HT1080 (cell line): ENCODE measurements at regions not wholly inside any gene's neighbourhood (a gene's known extent, or its start where the extent isn't known, plus 50 kb on each side); places are given as distances from the start of the nearest gene placed in this dataset.

Experiments
- DNase-seq: peaks from one replicate; pipeline ENCODE4 v3.0.0-alpha.2; 2015; ENCODE audit warnings: low read depth

DNA sequence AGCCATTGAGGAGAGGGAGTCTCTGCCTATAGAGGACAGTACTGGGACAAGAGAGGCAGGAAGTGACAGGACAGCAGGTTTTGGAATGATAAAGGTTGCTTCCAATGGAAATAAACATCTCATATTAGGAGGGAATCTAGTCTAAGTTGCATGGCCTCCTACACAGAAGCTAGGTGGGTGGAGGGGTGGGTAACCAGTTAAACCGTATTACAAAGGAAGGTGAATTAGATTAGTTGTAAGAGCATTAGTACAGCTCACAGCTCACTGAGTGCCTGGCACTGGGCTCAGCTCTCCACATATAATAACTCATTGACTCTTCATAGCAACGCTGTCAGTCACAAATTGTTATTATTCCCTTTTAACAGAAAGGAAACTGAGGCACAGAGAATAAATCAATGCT, 468.1 kb downstream of the PTPRU start:
- no peak for DNase-seq

- DNase-seq = peak; percentile 57
Observed at GRCh38 chr1:29703596-29704370, 467.5 kb downstream of the PTPRU start.

DNA sequence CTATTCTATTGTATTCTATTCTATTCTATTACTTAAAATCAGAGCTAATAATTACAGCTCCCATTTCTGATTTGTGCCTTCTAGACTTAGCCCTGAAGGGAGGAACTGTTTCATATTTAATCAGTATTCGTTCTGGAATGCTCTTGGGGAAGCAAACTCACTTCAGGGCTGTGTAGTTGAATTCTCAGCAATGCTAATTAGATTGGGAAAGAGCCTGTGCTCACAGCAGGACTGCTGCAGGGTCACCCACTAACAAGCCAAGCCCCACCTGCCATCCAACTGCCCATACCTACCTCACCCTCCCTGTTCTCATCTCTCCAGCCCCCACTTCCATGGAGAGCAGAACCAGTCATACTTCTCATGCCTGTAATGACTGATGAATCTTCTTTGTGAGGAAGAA, 464.2 kb downstream of the PTPRU start:
- DNase-seq = no peak

DNA sequence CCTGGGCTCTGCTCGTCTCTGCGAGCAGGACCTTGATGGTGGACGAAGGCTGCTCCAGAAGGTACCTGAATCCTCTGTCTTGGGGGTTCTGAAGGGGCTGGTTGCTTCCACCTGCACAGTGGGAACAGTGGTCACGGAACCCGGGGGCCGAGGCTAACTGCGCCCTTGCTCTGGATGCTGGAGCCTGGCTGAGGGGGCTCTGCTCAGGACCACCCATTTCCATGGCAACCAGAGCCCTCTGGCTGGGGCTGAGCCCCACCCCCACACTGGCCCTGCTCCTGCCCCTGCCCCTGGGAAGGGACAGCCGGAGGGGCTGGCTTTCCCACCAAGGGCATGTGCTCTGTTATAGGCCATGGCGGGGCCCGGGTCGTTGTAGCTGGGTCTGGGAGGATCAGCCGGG, 462.3 kb downstream of the PTPRU start:
- no peak for DNase-seq

GRCh38 chr1:29698033-29698432, 461.7 kb downstream of the PTPRU start:
- DNase-seq = peak; percentile 75

DNA sequence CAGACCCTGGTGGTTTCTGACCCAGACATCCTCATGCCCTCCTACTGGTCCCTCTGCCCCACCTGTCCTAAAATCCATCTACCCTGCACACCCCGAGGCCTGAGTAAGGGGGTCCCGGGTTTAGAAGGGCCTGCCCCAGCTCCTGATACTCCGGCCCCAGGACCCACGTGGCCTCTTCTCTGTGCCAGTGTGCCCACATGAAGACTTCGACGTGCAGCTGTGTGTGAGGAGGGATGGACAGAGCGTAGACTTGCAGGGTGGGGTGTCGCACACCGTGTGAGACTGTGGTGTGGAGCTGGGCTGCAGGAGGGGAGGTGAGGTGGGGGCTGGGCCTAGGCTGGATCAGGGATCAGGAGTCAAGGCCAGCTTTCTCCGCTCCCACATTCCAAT, 461.1 kb downstream of the PTPRU start:
- no peak for DNase-seq

- no peak for DNase-seq
Observed at GRCh38 chr1:29696656-29697390, 460.5 kb downstream of the PTPRU start.

DNA sequence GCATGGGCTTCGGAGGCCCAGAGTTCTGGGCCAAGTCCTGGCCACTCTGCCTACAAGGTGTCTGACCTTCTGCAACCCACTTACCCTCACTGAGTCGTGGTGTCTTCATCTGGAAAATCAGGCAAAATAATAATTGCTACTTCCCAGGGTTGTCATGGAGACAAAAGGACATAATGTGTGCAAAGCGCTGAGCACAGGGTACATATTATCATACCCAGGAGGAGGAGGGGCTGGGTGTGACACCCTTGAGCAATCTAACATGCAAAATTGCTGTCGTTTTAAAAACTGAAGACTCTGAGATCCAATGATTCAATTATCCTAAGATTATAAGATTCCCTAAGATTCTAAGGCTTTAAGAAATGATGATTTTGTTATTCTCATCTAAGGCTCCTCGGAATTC, 459.5 kb downstream of the PTPRU start:
- DNase-seq = no peak

GRCh38 chr1:29695036-29695435, 458.7 kb downstream of the PTPRU start:
- no peak for DNase-seq

- DNase-seq = no peak
Observed at GRCh38 chr1:29691499-29691898, 455.2 kb downstream of the PTPRU start.

GRCh38 chr1:29690156-29690555, 453.8 kb downstream of the PTPRU start:
- DNase-seq = no peak

DNA sequence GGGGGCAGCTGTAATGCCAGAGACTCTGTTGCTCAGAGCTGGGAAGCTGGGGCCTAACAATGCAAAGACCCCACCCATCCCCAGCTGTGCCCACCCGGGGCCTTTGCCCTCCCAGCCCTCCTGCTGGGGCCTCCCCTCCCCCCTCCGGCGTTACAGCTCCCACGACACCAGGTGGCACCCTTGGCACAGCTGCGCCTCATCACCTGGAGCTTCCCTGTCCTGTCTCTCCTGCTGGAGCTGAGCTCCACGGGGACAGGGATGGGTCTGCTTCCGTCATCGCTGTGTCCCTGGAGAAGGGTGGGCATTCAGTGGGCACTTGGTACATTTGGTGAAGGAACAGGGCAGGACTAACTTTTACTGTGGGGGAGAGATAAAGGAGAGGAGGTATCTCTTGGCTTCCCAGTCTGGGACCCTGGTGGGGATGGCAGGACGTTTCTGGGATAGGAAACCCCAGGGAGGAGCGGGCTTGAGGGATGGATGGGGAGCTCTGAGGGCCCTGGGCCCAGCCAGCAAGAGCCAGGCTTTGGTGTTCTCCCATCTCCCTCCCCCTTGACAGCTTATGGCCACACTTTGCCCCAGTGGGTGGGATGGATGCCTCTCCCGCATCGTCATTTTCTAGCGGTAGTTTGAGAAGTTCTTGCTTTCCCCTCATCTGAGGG, 453.2 kb downstream of the PTPRU start:
- DNase-seq = no peak

GRCh38 chr1:29688471-29689365, 452.4 kb downstream of the PTPRU start:
- peak; percentile 98 for DNase-seq

DNA sequence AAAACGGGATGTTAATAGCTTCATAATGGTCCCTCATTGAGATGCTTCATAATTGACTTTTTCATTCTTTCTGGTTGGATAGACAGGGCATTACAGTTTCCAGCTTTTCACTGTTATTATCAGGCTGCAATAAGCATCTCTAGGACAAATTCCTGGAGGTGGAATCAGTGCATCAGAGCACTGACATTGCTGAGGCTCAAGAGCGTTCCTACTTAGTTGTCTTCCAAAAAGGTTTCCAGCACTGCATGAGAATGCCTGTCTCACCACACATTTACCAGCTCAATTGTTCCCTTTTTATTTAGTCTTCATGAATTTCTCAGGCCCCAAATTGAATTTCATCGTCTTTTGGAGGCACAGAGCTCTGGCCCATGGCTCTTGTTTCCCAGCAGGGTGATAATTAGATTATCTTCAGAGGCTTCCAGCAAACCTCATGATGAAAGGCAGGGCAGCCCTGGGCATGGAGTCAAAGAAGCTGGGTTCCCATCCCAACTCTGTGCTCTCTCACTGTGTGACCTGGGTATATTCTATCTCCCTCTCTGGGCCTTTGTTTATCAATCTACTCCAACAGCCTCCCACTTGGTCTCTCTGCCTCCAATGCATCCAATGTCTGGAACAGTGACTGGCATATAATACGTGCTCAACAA, 451.4 kb downstream of the PTPRU start:
- no peak for DNase-seq

DNA sequence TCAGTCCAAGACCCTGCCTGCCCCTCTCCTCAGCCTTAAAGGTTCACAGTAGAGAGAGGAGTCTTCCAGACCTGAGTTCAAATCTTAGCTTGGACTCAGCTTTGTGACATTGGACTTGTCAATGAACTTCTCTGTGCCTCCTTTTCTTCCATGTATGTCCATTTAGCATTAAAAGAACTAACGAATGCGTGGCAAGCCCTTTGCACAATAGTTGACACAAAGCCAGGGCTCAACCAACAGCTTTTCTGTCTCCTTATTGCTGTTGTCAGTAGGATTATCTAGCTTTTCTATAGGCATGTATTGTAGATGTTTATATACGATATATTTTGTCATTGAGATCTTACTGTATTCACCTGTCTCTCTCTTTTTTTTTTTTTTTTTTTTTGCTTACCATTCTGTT, 450.8 kb downstream of the PTPRU start:
- DNase-seq = no peak

DNA sequence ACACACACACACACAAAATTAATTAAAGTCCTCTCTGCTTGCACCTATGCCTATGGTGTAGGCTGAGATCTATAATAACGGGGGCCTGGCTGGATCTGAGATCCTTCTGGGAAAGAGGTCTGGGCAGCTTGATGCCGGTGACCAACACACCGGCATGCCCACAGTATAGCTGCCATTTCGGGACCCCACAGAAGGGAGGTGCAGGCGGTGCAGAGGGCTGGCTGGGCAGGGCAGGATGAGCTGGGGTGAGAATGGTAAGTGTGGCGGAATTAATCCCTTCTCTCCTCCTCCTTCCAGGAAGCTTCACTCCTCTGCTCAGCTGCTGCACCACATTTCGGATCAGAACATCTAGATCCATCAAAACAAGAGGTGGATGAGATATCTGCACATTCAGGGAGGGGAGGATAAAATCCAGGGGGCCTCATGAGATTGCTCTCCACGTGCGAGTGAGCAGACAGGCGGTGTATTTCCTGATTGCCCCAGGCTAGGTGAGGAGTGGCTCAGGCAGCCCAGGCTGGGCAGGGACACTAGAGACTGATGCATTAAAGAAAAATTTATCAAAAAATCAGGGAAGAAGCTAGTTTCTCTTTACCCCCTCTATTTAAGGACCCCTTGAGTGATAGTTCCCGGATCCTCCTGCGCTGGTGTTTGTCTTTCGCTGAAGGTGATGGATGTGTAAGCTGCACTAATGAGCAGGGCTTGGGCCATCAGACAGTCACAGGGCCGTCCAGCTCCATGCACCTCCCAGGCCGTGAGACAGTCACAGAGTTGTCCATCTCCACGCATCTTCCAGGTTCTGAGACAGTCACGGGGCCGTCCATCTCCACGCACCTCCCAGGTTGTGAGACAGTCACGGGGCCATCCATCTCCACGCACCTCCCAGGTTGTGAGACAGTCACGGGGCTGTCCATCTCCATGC, 449.9 kb downstream of the PTPRU start:
- no peak for DNase-seq

DNA sequence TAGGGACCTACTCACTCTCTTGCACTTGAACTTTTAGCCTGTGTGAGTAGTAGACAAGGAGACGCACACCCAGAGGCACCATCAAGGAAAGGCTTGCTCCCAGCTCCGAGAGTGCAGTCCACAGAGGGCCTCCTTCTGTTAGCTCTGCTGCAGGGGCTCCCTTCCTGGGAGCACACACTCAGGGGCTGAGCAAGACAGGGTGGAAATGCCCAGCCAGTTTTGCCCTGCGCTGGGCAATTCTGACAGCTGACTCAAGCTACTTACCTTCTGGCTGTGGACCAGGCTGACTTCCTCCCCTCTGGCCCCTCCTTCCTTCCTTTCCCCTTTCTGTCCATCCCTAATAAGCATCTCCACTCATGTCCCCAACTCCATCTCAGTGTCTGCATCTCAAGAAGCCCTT, 449.1 kb downstream of the PTPRU start:
- no peak for DNase-seq

DNA sequence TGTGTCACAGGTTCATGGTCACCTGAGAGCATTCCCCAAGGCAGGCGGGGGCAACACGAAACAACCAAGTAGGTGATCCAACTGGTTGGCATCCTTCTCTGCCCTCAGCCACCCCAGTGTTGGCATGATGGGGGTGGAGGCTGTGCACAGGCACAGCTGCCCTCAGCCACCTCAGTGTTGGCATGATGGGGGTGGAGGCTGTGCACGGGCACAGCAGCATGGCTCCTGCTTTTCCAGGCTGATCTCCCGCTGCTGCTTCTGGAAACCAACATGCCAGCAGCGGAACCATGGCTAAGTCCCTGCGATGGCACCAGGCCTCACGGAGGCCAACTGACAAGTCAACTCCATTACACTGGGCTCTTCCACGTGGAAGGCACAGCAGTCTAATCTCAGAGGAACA, 447.8 kb downstream of the PTPRU start:
- no peak for DNase-seq

DNA sequence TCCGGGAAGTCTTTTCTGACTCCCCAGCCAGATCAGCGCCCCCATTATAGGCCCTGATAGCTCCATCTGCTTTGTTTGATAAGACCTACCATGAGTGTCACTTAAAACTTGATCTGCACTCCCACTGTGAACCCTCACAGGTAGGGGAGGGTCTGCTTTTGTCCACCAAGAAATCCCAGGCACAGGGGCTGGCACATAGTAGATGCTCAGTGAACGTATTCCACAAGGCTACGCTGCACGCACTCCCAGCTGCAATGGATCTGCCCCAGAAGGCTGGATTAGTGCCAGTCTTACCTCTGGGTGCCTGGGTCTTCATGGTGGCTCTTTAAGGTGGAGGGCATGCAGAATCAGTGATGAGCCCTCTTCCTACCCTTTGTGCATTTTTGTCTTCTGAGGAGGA, 447.1 kb downstream of the PTPRU start:
- DNase-seq = no peak

DNA sequence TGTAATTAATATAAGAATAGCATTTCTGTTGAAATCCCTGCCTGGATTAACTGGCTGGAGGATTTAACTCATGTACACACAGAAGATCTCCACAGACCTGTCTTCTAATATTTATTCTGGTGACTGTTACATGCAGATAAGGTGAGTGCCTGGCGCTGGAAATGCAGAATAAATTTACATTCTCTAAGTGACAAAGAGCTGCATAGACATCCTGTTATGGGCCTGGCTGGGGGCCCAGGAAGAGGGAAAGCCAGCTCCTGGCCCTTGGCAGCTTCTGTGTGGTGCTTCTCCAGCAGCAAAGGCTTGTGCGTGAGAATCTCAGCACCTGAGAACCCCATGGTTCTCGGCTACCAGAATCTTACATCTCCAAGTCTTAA, 446.6 kb downstream of the PTPRU start:
- DNase-seq = peak; percentile 36
